ENCODE measurements at regions not wholly inside any gene's neighbourhood (a gene's known extent, or its start where the extent isn't known, plus 50 kb on each side); places are given as distances from the start of the nearest gene placed in this dataset.
A peak's percentile ranks its signal among the peaks of the same experiment; 100 is the strongest.
"Not testable (repeated sequence)": the region's sequence is repeated elsewhere in the genome, so short reads cannot be mapped to it uniquely, and the experiment has no call there.

GRCh38 chr9:115411516-115411915, 293.6 kb upstream of the TNC start:
- DNase-seq: no peak

- DNase-seq: no peak
Observed at GRCh38 chr9:115411993-115412452, 294.1 kb upstream of the TNC start.

GRCh38 chr9:115412656-115413055, 294.7 kb upstream of the TNC start:
- DNase-seq: no peak

GRCh38 chr9:115413304-115413703, 295.3 kb upstream of the TNC start:
- DNase-seq: no peak

GRCh38 chr9:115413766-115414382, 295.9 kb upstream of the TNC start:
- no peak for DNase-seq

GRCh38 chr9:115414561-115414960, 296.6 kb upstream of the TNC start:
- no peak for DNase-seq

GRCh38 chr9:115415450-115415849, 297.5 kb upstream of the TNC start:
- no peak for DNase-seq

GRCh38 chr9:115416299-115416698, 298.3 kb upstream of the TNC start:
- DNase-seq: no peak

- DNase-seq: not testable (repeated sequence)
Observed at GRCh38 chr9:115418181-115418580, 300.2 kb upstream of the TNC start.

- no peak for DNase-seq
Observed at GRCh38 chr9:115422932-115423440, 305.0 kb upstream of the TNC start.

GRCh38 chr9:115423646-115424045, 305.7 kb upstream of the TNC start:
- DNase-seq: no peak

GRCh38 chr9:115425601-115426000, 307.6 kb upstream of the TNC start:
- DNase-seq: no peak

GRCh38 chr9:115437418-115437817, 319.5 kb upstream of the TNC start:
- DNase-seq: peak; percentile 22

GRCh38 chr9:115439641-115440040, 321.7 kb upstream of the TNC start:
- no peak for DNase-seq

- no peak for DNase-seq
Observed at GRCh38 chr9:115442054-115442453, 324.1 kb upstream of the TNC start.

- DNase-seq: no peak
Observed at GRCh38 chr9:115443890-115444289, 325.9 kb upstream of the TNC start.

- DNase-seq: peak; percentile 2
Observed at GRCh38 chr9:115444959-115445358, 327.0 kb upstream of the TNC start.

- no peak for DNase-seq
Observed at GRCh38 chr9:115445655-115446054, 327.7 kb upstream of the TNC start.

- DNase-seq: no peak
Observed at GRCh38 chr9:115456515-115456914, 338.6 kb upstream of the TNC start.

GRCh38 chr9:115461280-115461679, 343.3 kb upstream of the TNC start:
- no peak for DNase-seq

- no peak for DNase-seq
Observed at GRCh38 chr9:115462623-115463022, 344.7 kb upstream of the TNC start.

GRCh38 chr9:115466756-115467155, 348.8 kb upstream of the TNC start:
- no peak for DNase-seq

GRCh38 chr9:115469841-115470240, 351.9 kb upstream of the TNC start:
- DNase-seq: no peak

GRCh38 chr9:115473032-115473431, 355.1 kb upstream of the TNC start:
- not testable (repeated sequence) for DNase-seq

GRCh38 chr9:115481769-115482168, 363.8 kb upstream of the TNC start:
- no peak for DNase-seq
